Neural progenitor cell (in vitro differentiated cells): ENCODE measurements at regions not wholly inside any gene's neighbourhood (a gene's known extent, or its start where the extent isn't known, plus 50 kb on each side); places are given as distances from the start of the nearest gene placed in this dataset.
"Not testable (repeated sequence)": the region's sequence is repeated elsewhere in the genome, so short reads cannot be mapped to it uniquely, and the experiment has no call there.

ENCODE experiments used
- DNase-seq: peaks from one replicate; pipeline ENCODE4 v3.0.0-alpha.2; 2016; ENCODE audit warnings: low spot score
- H2AFZ ChIP-seq: fragments of 200-600 bp; sonication (generic); replicated peaks from 2 replicates; pipeline ENCODE4 v1.6.1; 2016; ENCODE audit warnings: antibody characterized with exemption
- H3F3A ChIP-seq: fragments of 200-600 bp; sonication (generic); 2 replicates; pipeline ENCODE4 v1.6.1; 2016; ENCODE audit warnings: antibody characterized with exemption, low read depth
- H3K27ac ChIP-seq: fragments of 200-600 bp; sonication (generic); 2 replicates; pipeline ENCODE4 v1.5.1; 2016; ENCODE audit warnings: mild to moderate bottlenecking
- H3K27me3 ChIP-seq: fragments of 200-600 bp; sonication (generic); 2 replicates; pipeline ENCODE4 v1.6.1; 2016; ENCODE audit warnings: mild to moderate bottlenecking, moderate library complexity
- H3K36me3 ChIP-seq: fragments of 200-600 bp; sonication (generic); 2 replicates; pipeline ENCODE4 v1.5.1; 2016
- H3K4me1 ChIP-seq: fragments of 200-600 bp; sonication (generic); 2 replicates; pipeline ENCODE4 v1.6.1; 2016; ENCODE audit warnings: mixed run types
- H3K4me2 ChIP-seq: fragments of 200-600 bp; sonication (generic); 2 replicates; pipeline ENCODE4 v1.6.1; 2016
- H3K4me3 ChIP-seq: fragments of 200-600 bp; sonication (generic); 2 replicates; pipeline ENCODE4 v1.5.1; 2016
- H3K79me2 ChIP-seq: fragments of 200-600 bp; sonication (generic); 2 replicates; pipeline ENCODE4 v1.6.1; 2016; ENCODE audit warnings: low read depth
- H3K9ac ChIP-seq: fragments of 200-600 bp; sonication (generic); 2 replicates; pipeline ENCODE4 v1.6.1; 2016
- H3K9me3 ChIP-seq: fragments of 200-600 bp; sonication (generic); 2 replicates; pipeline ENCODE4 v1.5.1; 2016; ENCODE audit warnings: low read depth
- H4K20me1 ChIP-seq: fragments of 200-600 bp; sonication (generic); 2 replicates; pipeline ENCODE4 v1.6.1; 2016; ENCODE audit warnings: low read depth
- H3K27ac Mint-ChIP-seq: 3 replicates; pipeline ENCODE4 v1.8.0; 2021; ENCODE audit warnings: mixed read lengths
- H3K27me3 Mint-ChIP-seq: 2 replicates; pipeline ENCODE4 v1.8.0; 2022; ENCODE audit warnings: low read depth, mild to moderate bottlenecking, inconsistent platforms, moderate library complexity, mixed read lengths; ENCODE audit not compliant: insufficient read depth
- H3K36me3 Mint-ChIP-seq: 3 replicates; pipeline ENCODE4 v1.8.0; 2021; ENCODE audit warnings: mixed read lengths
- H3K4me1 Mint-ChIP-seq: 3 replicates; pipeline ENCODE4 v1.8.0; 2021; ENCODE audit warnings: mixed read lengths
- H3K4me3 Mint-ChIP-seq: 3 replicates; pipeline ENCODE4 v1.8.0; 2021; ENCODE audit warnings: mild to moderate bottlenecking, moderate library complexity, mixed read lengths
- H3K9me3 Mint-ChIP-seq: 3 replicates; pipeline ENCODE4 v1.8.0; 2020; ENCODE audit warnings: mixed read lengths
- CTCF ChIP-seq: fragments of 200-600 bp; sonication (generic); IDR thresholded peaks from 2 replicates; pipeline ENCODE4 v1.5.1; 2017; ENCODE audit warnings: antibody characterized with exemption, mild to moderate bottlenecking
- EZH2 ChIP-seq: fragments of 200-600 bp; sonication (generic); IDR thresholded peaks from 2 replicates; pipeline ENCODE4 v1.6.1; 2017; ENCODE audit warnings: antibody characterized with exemption, mild to moderate bottlenecking, moderate library complexity
- EZH2phosphoT487 ChIP-seq: fragments of 200-600 bp; sonication (generic); IDR thresholded peaks from 2 replicates; pipeline ENCODE4 v1.6.1; 2017; ENCODE audit warnings: antibody characterized with exemption

- H3K79me2 ChIP-seq = no peaks in the 10 kb centered on the region
- no peak overlapping the region for H3K27ac ChIP-seq
- H3K4me1 ChIP-seq = no peaks in the 10 kb centered on the region
- H3K9me3 ChIP-seq = no peaks in the 10 kb centered on the region
- H3K27me3 Mint-ChIP-seq = peaks cover 2% of the 10 kb centered on the region
- no peaks in the 10 kb centered on the region for H3F3A ChIP-seq
- H2AFZ ChIP-seq = no peak overlapping the region
- DNase-seq = no peak
- H3K9me3 Mint-ChIP-seq = peaks cover 3% of the 10 kb centered on the region
- no peak overlapping the region for H3K4me3 ChIP-seq
- no peaks in the 10 kb centered on the region for H3K36me3 Mint-ChIP-seq
- no peak overlapping the region for H3K4me3 Mint-ChIP-seq
- peaks cover 4% of the 10 kb centered on the region for H3K4me1 Mint-ChIP-seq
- no peaks in the 10 kb centered on the region for H3K27me3 ChIP-seq
- no peaks in the 10 kb centered on the region for H3K36me3 ChIP-seq
- H4K20me1 ChIP-seq = no peaks in the 10 kb centered on the region
- TF ChIP-seq EZH2phosphoT487 (no peak), EZH2 (no peak), CTCF (no peak)
- H3K27ac Mint-ChIP-seq = peak overlapping the region; percentile 39
- no peak overlapping the region for H3K9ac ChIP-seq
- no peak overlapping the region for H3K4me2 ChIP-seq
Measured at GRCh38 chr21:35982717-35983116, 77.6 kb downstream of the SETD4 start.

GRCh38 chr21:35981514-35982070 is 78.7 kb downstream of the SETD4 start:
- Histone ChIP-seq H3K4me3 (no peak overlapping the region), H3K4me2 (no peak overlapping the region), H4K20me1 (no peaks in the 10 kb centered on the region), H3K27me3 (no peaks in the 10 kb centered on the region), H3K36me3 (no peaks in the 10 kb centered on the region), H2AFZ (no peak overlapping the region), H3K9me3 (no peaks in the 10 kb centered on the region), H3K9ac (no peak overlapping the region), H3K4me1 (no peaks in the 10 kb centered on the region), H3F3A (no peaks in the 10 kb centered on the region), H3K79me2 (no peaks in the 10 kb centered on the region), H3K27ac (no peak overlapping the region)
- TF ChIP-seq EZH2phosphoT487 = no peak
- TF ChIP-seq CTCF = no peak
- TF ChIP-seq EZH2 = no peak
- H3K27me3 Mint-ChIP-seq = peaks cover 2% of the 10 kb centered on the region
- H3K36me3 Mint-ChIP-seq = no peaks in the 10 kb centered on the region
- H3K9me3 Mint-ChIP-seq = peaks cover 3% of the 10 kb centered on the region
- no peak overlapping the region for H3K27ac Mint-ChIP-seq
- no peaks in the 10 kb centered on the region for H3K4me1 Mint-ChIP-seq
- no peak overlapping the region for H3K4me3 Mint-ChIP-seq
- no peak for DNase-seq

DNA sequence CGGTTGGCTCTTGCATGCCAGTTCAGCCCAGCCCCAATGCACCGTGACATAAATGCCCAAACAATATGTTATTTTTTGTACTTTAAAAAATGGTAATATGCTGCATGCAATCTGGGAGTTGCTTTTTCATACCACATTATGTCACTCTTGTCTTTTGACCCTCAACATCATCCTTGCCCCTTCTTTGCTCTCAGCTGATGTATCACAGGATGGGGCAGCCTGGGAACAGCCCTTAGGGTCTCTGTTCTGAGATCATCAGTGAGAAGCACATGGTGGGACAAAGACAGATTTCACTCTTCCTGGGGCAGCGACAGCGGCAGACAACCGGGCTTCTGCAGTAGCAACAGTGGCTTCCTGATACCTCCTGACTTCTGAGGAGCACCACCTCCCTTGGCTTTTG is 79.5 kb downstream of the SETD4 start:
- Mint-ChIP-seq H3K36me3 (no peaks in the 10 kb centered on the region), H3K9me3 (peaks cover 3% of the 10 kb centered on the region), H3K4me1 (no peaks in the 10 kb centered on the region), H3K27ac (no peak overlapping the region), H3K4me3 (no peak overlapping the region), H3K27me3 (peaks cover 2% of the 10 kb centered on the region)
- H3K79me2 ChIP-seq = no peaks in the 10 kb centered on the region
- no peaks in the 10 kb centered on the region for H4K20me1 ChIP-seq
- no peaks in the 10 kb centered on the region for H3K4me1 ChIP-seq
- H3F3A ChIP-seq = no peaks in the 10 kb centered on the region
- H3K27me3 ChIP-seq = no peaks in the 10 kb centered on the region
- H2AFZ ChIP-seq = no peak overlapping the region
- H3K9me3 ChIP-seq = no peaks in the 10 kb centered on the region
- H3K27ac ChIP-seq = no peak overlapping the region
- no peak overlapping the region for H3K4me3 ChIP-seq
- H3K4me2 ChIP-seq = no peak overlapping the region
- H3K36me3 ChIP-seq = no peaks in the 10 kb centered on the region
- no peak for TF ChIP-seq EZH2
- TF ChIP-seq CTCF = no peak
- no peak for TF ChIP-seq EZH2phosphoT487
- no peak overlapping the region for H3K9ac ChIP-seq
- DNase-seq = no peak

GRCh38 chr21:35977860-35978259 is 82.5 kb downstream of the SETD4 start:
- H4K20me1 ChIP-seq, H3K27me3 Mint-ChIP-seq, H3K4me2 ChIP-seq: not testable (repeated sequence)

More at GRCh38 chr21:35977860-35978259, 82.5 kb downstream of the SETD4 start:
- not testable (repeated sequence) for H3K4me1 ChIP-seq, H3K9me3 Mint-ChIP-seq, H3K36me3 Mint-ChIP-seq, H3F3A ChIP-seq, H3K79me2 ChIP-seq, H3K4me3 Mint-ChIP-seq, H3K27me3 ChIP-seq, H3K36me3 ChIP-seq, H2AFZ ChIP-seq, H3K4me1 Mint-ChIP-seq, H3K4me3 ChIP-seq, H3K9me3 ChIP-seq, DNase-seq, H3K27ac Mint-ChIP-seq, H3K27ac ChIP-seq, H3K9ac ChIP-seq
